NT2/D1 (cell line): ENCODE measurements at regions not wholly inside any gene's neighbourhood (a gene's known extent, or its start where the extent isn't known, plus 50 kb on each side); places are given as distances from the start of the nearest gene placed in this dataset.

Source experiments
- SUZ12 ChIP-seq: IDR thresholded peaks from 2 replicates; pipeline ENCODE4 v1.6.1; 2011; ENCODE audit not compliant: insufficient read length, insufficient read depth; ENCODE audit errors: extremely low read depth
- YY1 ChIP-seq: IDR thresholded peaks from 2 replicates; pipeline ENCODE4 v1.6.1; 2011; ENCODE audit not compliant: insufficient read length, insufficient read depth
- ZNF274 ChIP-seq: IDR thresholded peaks from 2 replicates; pipeline ENCODE4 v1.6.1; 2011; ENCODE audit warnings: mild to moderate bottlenecking, low read depth, low read length

DNA sequence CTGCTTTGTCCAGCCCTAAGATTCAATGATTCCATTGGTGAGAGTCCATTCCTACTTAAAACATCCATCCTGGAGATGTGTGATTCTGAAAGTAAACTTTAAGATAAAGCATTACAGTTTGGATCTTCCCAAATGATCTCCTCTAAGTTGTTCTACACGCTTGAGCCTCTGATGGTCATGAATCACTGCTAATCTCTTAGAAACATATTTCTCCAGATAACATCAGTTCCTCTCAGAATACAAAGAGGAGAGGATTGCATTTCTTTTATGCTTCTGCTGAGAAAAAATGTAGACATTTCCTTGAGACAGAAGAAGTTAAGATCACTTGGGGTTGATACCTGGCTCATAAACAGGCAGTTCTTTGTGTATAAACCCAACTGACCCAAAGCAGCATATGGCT, 281.2 kb upstream of the DPH6 start:
- TF ChIP-seq SUZ12 = no peak
- no peak for TF ChIP-seq YY1
- TF ChIP-seq ZNF274 = no peak
